ENCODE measurements at regions not wholly inside any gene's neighbourhood (a gene's known extent, or its start where the extent isn't known, plus 50 kb on each side); places are given as distances from the start of the nearest gene placed in this dataset.
"Not testable (repeated sequence)": the region's sequence is repeated elsewhere in the genome, so short reads cannot be mapped to it uniquely, and the experiment has no call there.

- no peak for DNase-seq (ENCODE audit: low spot score)
Measured at GRCh38 chr1:195745189-195746010, 862.8 kb downstream of the KCNT2 start.

GRCh38 chr1:195744256-195744655 is 864.0 kb downstream of the KCNT2 start:
- no peak for DNase-seq (ENCODE audit: low spot score)

- DNase-seq (ENCODE audit: low spot score) = no peak
Measured at GRCh38 chr1:195740862-195741261, 867.4 kb downstream of the KCNT2 start.

- no peak for DNase-seq (ENCODE audit: low spot score)
Measured at GRCh38 chr1:195738966-195739650, 869.1 kb downstream of the KCNT2 start.

GRCh38 chr1:195735140-195735539 is 873.1 kb downstream of the KCNT2 start:
- no peak for DNase-seq (ENCODE audit: low spot score)

GRCh38 chr1:195733826-195734225 is 874.4 kb downstream of the KCNT2 start:
- DNase-seq (ENCODE audit: low spot score) = peak; percentile 58

GRCh38 chr1:195733408-195733807 is 874.8 kb downstream of the KCNT2 start:
- no peak for DNase-seq (ENCODE audit: low spot score)

- no peak for DNase-seq (ENCODE audit: low spot score)
Measured at GRCh38 chr1:195731385-195731784, 876.9 kb downstream of the KCNT2 start.

GRCh38 chr1:195723796-195724194 is 884.4 kb downstream of the KCNT2 start:
- no peak for DNase-seq (ENCODE audit: low spot score)

- DNase-seq (ENCODE audit: low spot score) = not testable (repeated sequence)
Measured at GRCh38 chr1:195722852-195723795, 885.1 kb downstream of the KCNT2 start.

GRCh38 chr1:195722146-195722545 is 886.1 kb downstream of the KCNT2 start:
- DNase-seq (ENCODE audit: low spot score) = not testable (repeated sequence)

GRCh38 chr1:195721210-195721971 is 886.8 kb downstream of the KCNT2 start:
- DNase-seq (ENCODE audit: low spot score) = no peak

- peak; percentile 29 for DNase-seq (ENCODE audit: low spot score)
Measured at GRCh38 chr1:195717651-195718050, 890.6 kb downstream of the KCNT2 start.

GRCh38 chr1:195715652-195716051 is 892.6 kb downstream of the KCNT2 start:
- no peak for DNase-seq (ENCODE audit: low spot score)

- DNase-seq (ENCODE audit: low spot score) = no peak
Measured at GRCh38 chr1:195714248-195714647, 894.0 kb downstream of the KCNT2 start.

- no peak for DNase-seq (ENCODE audit: low spot score)
Measured at GRCh38 chr1:195709821-195710220, 898.4 kb downstream of the KCNT2 start.

- DNase-seq (ENCODE audit: low spot score) = no peak
Measured at GRCh38 chr1:195704028-195704427, 904.2 kb downstream of the KCNT2 start.

GRCh38 chr1:195701149-195701548 is 907.1 kb downstream of the KCNT2 start:
- DNase-seq (ENCODE audit: low spot score) = no peak

- DNase-seq (ENCODE audit: low spot score) = no peak
Measured at GRCh38 chr1:195697130-195697529, 911.1 kb downstream of the KCNT2 start.

GRCh38 chr1:195686764-195687163 is 921.5 kb downstream of the KCNT2 start:
- no peak for DNase-seq (ENCODE audit: low spot score)

GRCh38 chr1:195664628-195665027 is 943.6 kb downstream of the KCNT2 start:
- no peak for DNase-seq (ENCODE audit: low spot score)

Data from NAMALWA (cell line).